ENCODE measurements at regions not wholly inside any gene's neighbourhood (a gene's known extent, or its start where the extent isn't known, plus 50 kb on each side); places are given as distances from the start of the nearest gene placed in this dataset.

GRCh38 chr6:134422426-134423231 is 104.7 kb upstream of the SGK1 start:
- DNase-seq = no peak
- TF ChIP-seq CTCF (IDR thresholded peaks at IDR 0.05; ENCODE audit: low read length) = no peak
- Histone ChIP-seq H3K27me3 (replicated peaks; ENCODE audit: insufficient read depth, low read length) (no peaks in the 10 kb centered on the region), H3K36me3 (replicated peaks; ENCODE audit: insufficient read depth, low read length) (no peaks in the 10 kb centered on the region), H3F3A (ENCODE audit: insufficient read depth, low read length) (no peaks in the 10 kb centered on the region), H3K4me3 (ENCODE audit: low read length) (no peak overlapping the region), H2AFZ (ENCODE audit: low read length) (no peak overlapping the region), H3K4me2 (ENCODE audit: low read depth, low read length) (no peak overlapping the region), H3K27ac (ENCODE audit: low read length) (no peak overlapping the region), H3K9me3 (replicated peaks; ENCODE audit: insufficient read depth, low read length) (no peaks in the 10 kb centered on the region), H4K20me1 (ENCODE audit: insufficient read depth, low read length) (no peaks in the 10 kb centered on the region), H3K9me2 (replicated peaks; ENCODE audit: insufficient read depth, low read length) (no peaks in the 10 kb centered on the region), H3K9ac (ENCODE audit: low read length) (no peak overlapping the region), H3K79me2 (ENCODE audit: low read length) (no peaks in the 10 kb centered on the region), H3K4me1 (ENCODE audit: low read length) (no peaks in the 10 kb centered on the region)

- Histone ChIP-seq H3K27me3 (replicated peaks; ENCODE audit: insufficient read depth, low read length) (no peaks in the 10 kb centered on the region), H3K36me3 (replicated peaks; ENCODE audit: insufficient read depth, low read length) (no peaks in the 10 kb centered on the region), H3K4me3 (ENCODE audit: low read length) (no peak overlapping the region), H3K9me3 (replicated peaks; ENCODE audit: insufficient read depth, low read length) (no peaks in the 10 kb centered on the region), H3K4me1 (ENCODE audit: low read length) (no peaks in the 10 kb centered on the region), H3K79me2 (ENCODE audit: low read length) (no peaks in the 10 kb centered on the region), H3F3A (ENCODE audit: insufficient read depth, low read length) (no peaks in the 10 kb centered on the region), H3K4me2 (ENCODE audit: low read depth, low read length) (no peak overlapping the region), H3K27ac (ENCODE audit: low read length) (no peak overlapping the region), H2AFZ (ENCODE audit: low read length) (no peak overlapping the region), H3K9me2 (replicated peaks; ENCODE audit: insufficient read depth, low read length) (no peaks in the 10 kb centered on the region), H3K9ac (ENCODE audit: low read length) (no peak overlapping the region), H4K20me1 (ENCODE audit: insufficient read depth, low read length) (no peaks in the 10 kb centered on the region)
- TF ChIP-seq EZH2 (optimal IDR thresholded peaks at IDR 0.05; ENCODE audit: low read depth, low read length) (no peak), CTCF (IDR thresholded peaks at IDR 0.05; ENCODE audit: low read length) (no peak), EZH2phosphoT487 (IDR thresholded peaks at IDR 0.05; ENCODE audit: low read length) (no peak)
- no peak for DNase-seq
Observed at GRCh38 chr6:134421501-134421900, 103.6 kb upstream of the SGK1 start.

- Histone ChIP-seq H3F3A (ENCODE audit: insufficient read depth, low read length) (no peaks in the 10 kb centered on the region), H3K9ac (ENCODE audit: low read length) (no peak overlapping the region), H3K9me3 (replicated peaks; ENCODE audit: insufficient read depth, low read length) (no peaks in the 10 kb centered on the region), H3K27me3 (replicated peaks; ENCODE audit: insufficient read depth, low read length) (no peaks in the 10 kb centered on the region), H3K4me3 (ENCODE audit: low read length) (no peak overlapping the region), H3K79me2 (ENCODE audit: low read length) (no peaks in the 10 kb centered on the region), H3K4me2 (ENCODE audit: low read depth, low read length) (no peak overlapping the region), H3K4me1 (ENCODE audit: low read length) (no peaks in the 10 kb centered on the region), H3K36me3 (replicated peaks; ENCODE audit: insufficient read depth, low read length) (no peaks in the 10 kb centered on the region), H3K27ac (ENCODE audit: low read length) (no peak overlapping the region), H3K9me2 (replicated peaks; ENCODE audit: insufficient read depth, low read length) (no peaks in the 10 kb centered on the region), H4K20me1 (ENCODE audit: insufficient read depth, low read length) (no peaks in the 10 kb centered on the region), H2AFZ (ENCODE audit: low read length) (no peak overlapping the region)
- TF ChIP-seq EZH2phosphoT487 (IDR thresholded peaks at IDR 0.05; ENCODE audit: low read length) (no peak), CTCF (IDR thresholded peaks at IDR 0.05; ENCODE audit: low read length) (no peak), EZH2 (optimal IDR thresholded peaks at IDR 0.05; ENCODE audit: low read depth, low read length) (no peak)
- DNase-seq = no peak
Observed at GRCh38 chr6:134420614-134421181, 102.8 kb upstream of the SGK1 start.
